Glomerular visceral epithelial cell (primary cell): ENCODE measurements at regions not wholly inside any gene's neighbourhood (a gene's known extent, or its start where the extent isn't known, plus 50 kb on each side); places are given as distances from the start of the nearest gene placed in this dataset.
A peak's percentile ranks its signal among the peaks of the same experiment; 100 is the strongest.
"Not testable (repeated sequence)": the region's sequence is repeated elsewhere in the genome, so short reads cannot be mapped to it uniquely, and the experiment has no call there.

ENCODE experiments used
- DNase-seq: peaks from one replicate; pipeline ENCODE4 v3.0.0-alpha.2; 2016; ENCODE audit errors: extremely low spot score

DNA sequence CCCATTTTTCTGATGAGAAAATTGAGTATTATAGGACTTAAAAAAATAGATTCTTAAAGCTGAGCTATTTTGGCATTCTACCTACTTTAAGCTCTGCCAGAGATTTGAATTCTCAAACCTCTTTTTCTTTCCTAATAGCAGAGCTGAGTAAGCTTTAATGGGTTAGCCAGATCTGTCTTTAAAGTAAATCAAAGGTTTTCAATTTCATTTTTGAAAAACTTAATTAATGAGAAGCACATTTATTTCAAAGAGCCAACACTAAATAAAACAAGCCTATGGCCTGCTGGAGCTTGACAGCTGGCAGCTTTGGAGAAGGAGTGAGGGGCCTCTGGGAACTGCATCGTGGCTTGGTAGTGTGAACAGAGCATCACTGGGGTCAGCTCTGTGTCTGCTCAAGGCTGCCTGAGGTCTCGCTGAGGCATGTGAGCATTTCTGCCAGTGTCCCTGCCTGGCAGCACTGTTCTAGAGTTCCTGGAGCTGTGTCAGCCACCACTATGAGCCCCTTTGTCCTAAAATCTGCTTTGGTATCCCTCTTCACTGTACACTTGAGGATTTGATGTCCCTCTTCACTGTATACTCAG is 50.4 kb upstream of the PRSS23 start:
- DNase-seq: no peak

DNA sequence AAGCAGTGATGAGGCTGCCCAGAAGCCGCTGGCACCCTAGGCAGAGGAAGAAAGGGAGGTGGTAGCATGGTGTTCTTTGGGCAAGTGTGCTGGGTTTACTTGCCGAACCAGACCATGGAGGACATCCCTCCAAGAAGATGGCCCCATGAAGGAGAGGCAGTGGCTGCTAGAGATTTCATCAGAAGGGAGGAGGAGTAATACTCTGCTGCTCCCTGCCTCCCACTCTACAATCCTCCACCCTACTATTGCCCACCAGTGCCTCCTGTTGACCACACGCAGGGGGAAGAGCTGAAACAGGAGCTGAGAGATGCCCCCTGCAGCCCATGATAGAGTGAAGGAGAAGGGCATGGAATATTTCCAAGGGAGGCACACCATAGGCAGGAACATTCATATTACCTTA is 51.0 kb upstream of the PRSS23 start:
- DNase-seq: no peak

DNA sequence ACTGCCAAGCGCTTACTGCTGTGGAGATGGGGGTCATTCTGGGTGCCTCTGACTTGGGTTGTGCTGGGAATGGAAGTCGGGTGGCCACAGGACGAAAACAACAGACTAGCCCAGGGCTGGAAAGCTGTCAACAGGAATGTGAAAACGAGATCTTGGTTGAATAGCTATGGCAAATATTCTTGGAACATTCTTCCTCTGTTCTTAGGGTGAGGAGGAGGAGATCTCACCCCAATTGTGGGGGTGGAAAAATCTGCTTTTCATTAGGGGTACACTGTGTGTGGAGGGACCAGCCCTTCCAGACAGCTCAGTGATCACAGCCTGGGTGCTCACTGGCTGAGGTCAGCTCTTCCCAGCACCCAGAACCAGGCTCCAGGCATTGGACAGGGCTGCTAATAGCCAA is 52.0 kb upstream of the PRSS23 start:
- DNase-seq: no peak

DNA sequence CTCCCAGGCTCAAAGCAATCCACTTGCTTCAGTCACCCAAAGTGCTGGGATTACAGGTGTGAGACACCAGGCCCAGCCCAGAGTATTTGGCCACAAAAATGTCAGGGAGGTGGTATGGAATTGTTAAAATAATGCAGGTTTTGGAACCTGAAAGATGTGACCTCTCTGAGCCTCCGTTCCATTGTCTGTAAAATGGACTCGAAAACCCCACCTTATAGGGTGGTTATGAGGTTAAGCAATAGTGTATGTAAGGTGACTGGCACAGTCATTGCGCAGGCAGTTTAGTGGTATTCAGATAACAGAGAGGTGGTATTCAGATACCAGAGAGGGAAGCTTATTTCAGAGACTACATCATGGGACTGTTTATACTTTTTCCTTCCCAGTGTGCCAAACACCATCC is 52.5 kb upstream of the PRSS23 start:
- DNase-seq: no peak

DNA sequence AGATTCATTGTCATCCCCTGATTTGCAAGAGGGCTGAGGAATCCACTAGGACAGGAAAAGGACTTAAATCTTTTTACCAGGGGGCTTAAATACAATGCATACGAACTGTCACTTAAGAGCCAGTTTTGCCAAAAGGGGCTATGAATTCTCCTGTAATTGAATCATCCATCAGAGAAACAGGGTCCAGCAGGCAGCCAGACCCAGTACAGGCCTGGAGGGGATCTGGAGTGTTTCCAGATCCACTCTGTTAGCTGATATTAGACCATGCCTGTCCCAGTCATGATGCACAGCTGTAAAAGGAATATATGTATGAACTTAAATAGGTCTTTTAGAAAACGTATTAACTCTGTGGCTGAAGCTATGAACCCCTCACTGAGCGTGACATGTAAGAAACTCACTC is 53.8 kb upstream of the PRSS23 start:
- DNase-seq: no peak

DNA sequence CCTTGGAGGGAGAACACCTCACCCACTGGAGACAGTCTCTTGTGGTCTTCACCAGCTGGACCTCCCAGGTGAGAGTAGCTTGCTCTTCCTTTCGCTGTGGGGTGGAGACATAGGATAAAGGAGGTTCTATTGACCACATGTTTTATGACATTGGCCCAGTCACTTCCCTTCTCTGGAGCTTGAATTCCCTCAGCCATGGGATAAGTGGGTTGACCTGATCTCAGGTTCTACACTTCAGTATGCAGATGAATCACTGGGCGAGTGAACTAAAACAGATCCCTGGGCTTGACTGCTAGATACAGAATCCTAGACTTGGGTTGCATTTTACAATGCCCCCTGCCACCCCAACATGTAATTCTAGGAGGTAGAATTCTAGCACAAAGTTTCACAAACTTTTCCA is 54.8 kb upstream of the PRSS23 start:
- DNase-seq: no peak

DNA sequence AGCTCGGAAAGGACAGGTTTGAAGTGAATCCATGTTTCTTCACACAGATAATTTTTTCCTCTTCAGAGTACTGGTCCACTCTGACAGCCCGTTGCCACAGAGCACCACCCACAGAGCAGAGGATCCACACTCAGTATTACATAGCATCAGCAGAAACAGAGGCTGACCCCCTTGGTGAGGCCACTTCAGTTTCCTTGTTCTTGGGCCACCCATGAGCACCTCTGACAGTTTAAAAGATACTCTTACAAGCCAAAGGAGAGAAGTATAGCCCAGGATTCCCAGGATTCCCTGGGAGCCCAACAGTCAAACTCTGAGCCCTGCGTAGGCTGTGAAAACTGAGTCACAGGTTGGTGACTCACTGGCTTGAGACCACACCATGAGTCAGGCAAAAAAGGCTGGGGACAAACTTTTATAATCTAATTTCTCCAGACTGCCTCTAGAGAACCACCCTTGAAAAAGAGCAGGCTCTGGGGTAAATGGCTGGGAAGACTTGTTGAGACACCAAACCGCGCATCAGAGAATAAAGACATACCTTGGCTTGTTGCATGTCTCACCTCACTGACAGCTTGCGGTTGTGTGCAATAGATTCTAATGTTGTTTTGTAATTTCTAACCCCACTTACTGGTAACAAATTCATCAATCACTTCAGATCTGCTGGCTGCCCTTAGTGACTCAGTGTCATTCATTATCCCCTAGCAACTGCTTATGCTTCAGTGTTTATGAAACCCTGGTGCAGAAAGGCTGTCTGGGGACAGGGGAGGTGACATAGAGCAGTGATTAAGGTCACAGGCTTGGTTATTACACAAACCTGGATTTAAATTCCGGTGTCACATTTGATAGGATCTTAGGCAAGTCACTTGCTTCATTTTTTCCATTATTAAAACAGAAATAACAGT is 56.9 kb upstream of the PRSS23 start:
- peak; percentile 96 for DNase-seq

DNA sequence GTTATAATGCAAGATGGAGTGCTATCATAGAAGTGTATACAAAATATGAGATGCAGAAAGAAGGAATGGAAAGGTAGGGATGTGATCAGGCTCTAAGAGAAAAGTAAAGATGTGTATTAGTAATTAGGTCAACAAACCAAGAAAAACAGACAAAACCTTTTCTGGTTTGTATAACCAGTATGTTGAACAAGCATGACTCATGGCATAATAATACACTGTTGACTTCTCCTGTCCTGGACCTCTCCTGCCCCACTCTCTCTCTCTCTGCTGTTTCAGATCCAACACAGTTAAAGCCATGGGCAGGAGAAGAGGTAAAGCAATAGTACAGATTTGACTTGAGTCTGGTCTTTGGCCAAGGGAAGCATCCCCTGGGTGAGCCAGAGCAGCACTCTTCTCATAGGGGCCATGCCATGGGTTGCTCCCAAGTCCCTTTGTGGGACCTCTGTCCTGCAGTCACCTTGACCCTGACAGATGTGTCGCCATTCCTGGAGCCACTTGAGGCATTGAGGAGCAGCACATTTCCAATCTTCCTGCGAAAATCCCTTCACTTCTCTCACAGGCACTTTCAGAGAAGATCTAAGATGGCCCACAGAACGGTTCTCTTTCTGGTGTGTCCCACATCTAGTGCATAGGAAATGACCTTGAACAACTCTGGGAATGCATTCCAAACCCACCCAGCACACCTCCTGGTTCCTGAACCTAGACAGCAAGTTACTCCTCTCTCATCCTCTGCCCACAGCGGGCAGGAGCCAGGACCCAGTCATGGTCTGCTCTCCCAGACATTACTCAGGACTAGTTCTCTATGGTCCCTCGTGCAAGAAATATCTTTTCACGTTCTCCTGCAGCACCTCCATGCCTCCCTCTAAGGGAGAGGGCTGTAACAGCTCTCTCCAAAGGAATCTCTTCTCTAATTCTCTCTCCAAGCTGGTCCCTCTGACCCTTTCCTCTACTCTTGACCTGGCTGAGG is 58.2 kb upstream of the PRSS23 start:
- DNase-seq: peak; percentile 55

DNA sequence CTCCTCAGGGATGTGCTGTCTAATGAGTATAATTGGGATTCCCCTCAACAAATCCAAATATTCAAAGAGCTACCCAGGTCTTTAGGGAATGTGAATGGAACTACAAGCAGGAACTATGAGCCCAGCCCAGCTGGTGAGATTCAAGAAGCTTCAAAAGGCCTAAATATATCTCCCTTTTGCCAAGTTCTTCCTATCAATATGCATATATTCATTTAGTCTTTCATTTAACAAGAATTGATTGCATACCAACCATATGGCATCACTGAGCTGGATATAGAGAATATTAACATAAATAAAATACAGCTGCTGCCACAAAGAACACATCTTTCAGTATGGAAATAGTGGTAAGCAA is 58.9 kb upstream of the PRSS23 start:
- DNase-seq: no peak

DNA sequence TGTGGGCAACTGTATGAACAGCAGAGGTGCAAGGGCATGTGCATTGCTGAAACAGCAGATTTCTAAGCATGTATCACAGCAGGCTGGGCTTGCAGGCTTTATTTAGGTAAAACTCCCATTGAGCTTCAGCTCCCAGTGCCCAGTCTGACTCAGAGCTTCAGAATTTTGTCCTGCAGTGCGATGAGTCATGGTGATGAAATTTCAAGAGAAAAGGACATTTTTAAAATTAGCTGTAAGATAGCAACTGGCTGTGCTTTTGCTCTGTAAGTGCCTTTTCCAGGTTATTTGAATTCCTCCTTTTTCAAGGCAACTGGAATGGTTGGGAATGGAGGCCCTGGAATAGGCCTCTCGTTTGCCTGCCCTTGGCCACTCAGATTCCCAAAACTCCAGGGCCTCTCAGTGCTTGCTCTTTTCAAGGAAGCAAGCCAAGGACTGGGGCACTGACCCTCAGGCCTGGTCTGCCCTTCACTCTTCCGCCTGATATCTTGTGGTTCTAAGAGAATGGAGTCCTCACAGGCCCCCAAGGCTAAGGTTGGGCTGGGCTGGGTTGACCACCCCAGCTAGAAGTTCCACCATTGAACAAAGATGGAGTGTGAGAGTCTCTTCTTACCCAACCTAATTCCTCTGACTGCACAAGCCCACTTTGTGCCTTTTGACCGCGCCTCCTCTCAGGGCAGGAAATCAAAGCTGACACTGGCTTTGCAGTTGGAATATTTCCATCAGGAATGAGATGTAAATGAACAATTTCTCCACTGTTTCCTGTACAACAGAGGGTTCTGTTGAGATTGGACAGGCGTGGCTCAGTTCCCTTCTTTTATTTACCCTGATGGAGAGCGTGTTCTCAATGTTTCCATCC is 59.5 kb upstream of the PRSS23 start:
- peak; percentile 92 for DNase-seq

DNA sequence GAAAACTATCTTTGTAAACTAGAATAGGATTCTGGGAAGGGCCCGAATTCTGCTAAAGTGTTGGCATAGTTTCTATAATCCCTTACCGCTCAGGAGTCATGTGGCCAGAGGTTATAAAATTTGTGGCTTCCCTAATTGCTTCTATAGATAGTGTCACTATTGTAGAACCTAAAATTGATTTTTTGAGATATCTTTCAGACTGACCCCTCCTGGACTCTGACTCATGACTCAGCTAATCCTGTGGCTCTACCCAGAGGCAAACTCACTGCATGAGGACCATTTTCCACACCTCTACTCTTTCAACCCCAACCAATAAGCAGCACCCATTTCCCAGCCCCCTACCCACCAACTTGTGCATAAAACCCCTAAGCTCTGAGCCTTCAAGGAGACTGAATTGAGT is 61.8 kb upstream of the PRSS23 start:
- DNase-seq: no peak

DNA sequence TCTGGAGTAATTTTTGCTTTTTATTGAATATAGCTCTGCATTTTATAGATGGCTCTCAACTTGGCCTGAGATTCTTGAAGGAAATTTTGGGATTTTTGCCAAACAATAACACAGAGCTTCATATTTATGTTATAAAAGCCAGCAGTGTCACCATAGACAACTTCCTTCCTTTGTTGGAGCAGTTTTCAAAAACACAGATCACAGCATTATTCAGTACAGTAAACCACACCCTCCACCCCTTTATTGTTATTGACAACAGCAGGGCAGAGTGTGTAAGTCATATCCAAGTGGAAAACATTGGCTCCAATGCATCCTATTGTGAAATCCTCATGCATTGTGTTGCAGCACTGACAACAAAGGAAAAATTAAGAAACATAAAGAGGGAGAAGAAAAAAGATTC is 62.6 kb upstream of the PRSS23 start:
- no peak for DNase-seq

DNA sequence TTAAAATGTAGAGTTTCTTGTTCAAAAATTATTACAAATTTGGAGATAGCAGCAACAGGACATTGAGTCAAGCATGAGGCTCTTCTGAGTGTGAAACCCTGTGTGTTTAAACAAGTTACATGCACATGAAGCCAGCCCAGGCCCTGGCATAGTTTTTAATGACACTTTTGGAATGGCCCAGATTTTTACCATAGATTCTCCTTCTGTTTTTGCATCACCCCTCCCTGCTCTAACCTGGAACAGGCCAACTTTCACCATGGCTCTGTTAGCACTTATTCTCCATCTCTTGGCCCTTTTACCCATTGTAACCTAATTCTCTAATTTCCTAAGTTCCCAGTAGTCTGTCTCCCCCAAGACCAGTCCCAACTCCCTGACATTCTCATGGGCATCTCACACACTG is 63.1 kb upstream of the PRSS23 start:
- no peak for DNase-seq

DNA sequence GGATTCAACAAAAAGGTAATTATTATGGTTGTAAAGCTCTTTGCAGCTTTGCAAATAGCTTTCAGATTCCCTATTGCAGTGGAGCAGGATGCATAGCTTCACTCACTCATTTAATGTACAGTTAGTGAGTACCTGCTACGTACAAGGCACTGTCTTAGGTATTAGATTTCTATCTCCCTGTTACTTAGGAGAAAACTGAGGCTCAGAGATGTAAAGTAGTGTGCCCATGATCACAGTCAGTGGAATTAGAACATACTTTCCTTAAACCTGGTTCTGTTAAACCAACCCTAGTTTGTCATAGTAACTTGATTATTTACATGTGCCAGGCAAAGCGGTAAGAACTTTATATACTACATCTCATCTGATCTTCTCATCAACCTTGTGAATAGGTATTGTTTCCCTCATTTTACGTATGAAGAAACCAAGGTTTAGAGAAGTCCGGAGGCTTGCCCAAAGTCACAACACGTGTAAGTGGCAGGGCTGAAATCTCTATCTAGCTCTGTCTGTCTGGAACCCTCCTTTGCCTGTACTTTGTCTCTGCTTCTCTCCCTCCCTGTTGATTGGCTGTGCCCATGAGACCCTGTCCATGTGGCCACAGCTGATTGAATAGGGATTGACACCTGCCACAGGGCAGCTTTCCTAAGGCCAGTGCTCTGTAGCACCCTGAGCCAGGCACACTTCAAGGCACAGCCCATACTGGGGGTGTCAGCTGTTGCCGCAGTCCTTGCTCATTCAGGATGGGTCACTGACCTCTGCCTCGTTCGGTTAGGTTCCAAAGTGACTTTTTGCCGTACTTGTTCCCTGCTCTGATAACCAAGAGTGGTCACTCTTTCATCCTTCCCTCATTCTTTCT is 63.8 kb upstream of the PRSS23 start:
- DNase-seq: no peak

DNA sequence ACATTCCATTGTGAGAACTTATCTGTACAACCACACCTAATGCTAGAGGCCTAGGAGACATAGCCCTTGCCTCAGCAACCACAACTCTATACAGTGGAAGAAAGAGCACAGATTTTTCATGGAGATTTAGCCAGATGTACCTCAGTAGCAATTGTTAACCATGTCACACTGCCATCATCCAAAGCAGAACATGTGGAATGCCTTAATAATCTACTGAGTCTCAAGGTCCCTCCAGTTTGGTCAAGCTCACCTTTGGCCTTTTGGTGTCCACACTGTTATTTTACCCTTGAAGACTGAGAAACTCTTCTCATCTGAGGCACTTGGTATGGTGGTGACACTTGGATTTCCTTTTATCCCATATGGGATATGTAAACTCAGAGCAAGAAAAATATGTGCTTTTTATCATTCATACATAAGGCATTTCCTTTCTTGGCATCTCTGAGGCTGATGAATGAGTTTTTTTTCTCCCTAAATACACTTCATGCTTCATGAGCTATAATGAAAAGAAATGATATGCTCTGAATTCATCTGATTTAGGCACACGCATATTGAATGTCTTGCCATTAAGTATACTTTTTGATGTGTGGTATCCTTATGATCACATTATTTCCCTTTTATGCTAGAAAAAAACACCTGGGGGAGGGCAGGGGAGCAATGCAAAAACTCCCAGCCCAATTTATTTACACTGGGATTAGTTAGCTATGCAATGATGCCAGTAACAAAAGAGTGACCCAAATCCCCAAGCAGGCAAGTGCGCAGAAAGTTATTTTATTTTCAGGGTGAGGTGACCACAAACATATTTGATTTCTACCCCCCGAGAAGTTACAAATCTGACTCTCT is 63.3 kb upstream of the ME3 start:
- DNase-seq: no peak

DNA sequence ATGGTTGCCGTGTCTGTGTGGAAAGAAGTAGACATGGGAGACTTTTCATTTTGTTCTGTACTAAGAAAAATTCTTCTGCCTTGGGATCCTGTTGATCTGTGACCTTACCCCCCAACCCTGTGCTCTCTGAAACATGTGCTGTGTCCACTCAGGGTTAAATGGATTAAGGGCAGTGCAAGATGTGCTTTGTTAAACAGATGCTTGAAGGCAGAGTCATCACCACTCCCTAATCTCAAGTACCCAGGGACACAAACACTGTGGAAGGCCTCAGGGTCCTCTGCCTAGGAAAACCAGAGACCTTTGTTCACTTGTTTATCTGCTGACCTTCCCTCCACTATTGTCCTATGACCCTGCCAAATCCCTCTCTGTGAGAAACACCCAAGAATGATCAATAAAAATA is 60.3 kb upstream of the ME3 start:
- DNase-seq: not testable (repeated sequence)

DNA sequence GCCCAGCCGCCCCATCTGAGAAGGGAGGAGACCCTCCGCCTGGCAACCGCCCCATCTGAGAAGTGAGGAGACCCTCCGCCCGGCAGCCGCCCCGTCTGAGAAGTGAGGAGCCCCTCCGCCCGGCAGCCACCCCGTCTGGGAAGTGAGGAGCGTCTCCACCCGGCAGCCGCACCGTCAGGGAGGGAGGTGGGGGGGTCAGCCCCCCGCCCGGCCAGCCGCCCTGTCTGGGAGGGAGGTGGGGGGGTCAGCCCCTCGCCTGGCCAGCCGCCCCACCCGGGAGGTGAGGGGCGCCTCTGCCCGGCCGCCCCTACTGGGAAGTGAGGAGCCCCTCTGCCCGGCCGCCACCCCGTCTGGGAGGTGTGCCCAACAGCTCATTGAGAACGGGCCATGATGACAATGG is 59.9 kb upstream of the ME3 start:
- not testable (repeated sequence) for DNase-seq

DNA sequence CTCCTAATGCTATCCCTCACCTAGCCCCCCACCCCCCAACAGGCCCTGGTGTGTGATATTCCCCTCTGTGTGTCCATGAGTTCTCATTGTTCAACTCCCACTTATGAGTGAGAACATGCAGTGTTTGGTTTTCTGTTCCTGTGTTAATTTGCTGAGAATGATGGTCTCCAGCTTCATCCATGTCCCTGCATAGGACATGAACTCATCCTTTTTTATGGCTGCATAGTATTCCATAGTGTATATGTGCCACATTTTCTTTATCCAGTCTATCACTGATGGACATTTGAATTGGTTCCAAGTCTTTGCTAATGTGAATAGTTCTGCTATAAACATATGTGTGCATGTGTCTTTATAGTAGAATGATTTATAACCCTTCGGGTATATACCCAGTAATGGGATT is 57.2 kb upstream of the ME3 start:
- DNase-seq: not testable (repeated sequence)

DNA sequence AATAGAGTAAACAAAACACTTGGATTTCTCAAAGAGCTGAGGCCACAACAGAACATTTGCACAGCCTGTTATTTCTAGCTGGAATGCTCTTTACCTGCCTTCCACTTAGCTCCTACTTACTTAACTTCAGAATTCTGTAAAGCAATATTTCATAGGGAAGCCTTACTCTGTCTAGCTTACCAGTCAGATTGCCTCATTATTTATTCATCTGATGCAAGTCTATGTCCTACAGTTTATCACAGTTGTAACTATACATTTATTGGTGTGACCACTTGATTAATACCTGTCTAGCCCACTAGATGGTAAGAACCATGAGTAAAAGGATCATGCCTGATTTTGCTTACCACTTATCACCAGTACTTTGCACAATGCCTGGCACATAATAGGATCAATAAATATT is 56.1 kb upstream of the ME3 start:
- DNase-seq: no peak
